ENCODE measurements at regions not wholly inside any gene's neighbourhood (a gene's known extent, or its start where the extent isn't known, plus 50 kb on each side); places are given as distances from the start of the nearest gene placed in this dataset.
"Not testable (repeated sequence)": the region's sequence is repeated elsewhere in the genome, so short reads cannot be mapped to it uniquely, and the experiment has no call there.

DNA sequence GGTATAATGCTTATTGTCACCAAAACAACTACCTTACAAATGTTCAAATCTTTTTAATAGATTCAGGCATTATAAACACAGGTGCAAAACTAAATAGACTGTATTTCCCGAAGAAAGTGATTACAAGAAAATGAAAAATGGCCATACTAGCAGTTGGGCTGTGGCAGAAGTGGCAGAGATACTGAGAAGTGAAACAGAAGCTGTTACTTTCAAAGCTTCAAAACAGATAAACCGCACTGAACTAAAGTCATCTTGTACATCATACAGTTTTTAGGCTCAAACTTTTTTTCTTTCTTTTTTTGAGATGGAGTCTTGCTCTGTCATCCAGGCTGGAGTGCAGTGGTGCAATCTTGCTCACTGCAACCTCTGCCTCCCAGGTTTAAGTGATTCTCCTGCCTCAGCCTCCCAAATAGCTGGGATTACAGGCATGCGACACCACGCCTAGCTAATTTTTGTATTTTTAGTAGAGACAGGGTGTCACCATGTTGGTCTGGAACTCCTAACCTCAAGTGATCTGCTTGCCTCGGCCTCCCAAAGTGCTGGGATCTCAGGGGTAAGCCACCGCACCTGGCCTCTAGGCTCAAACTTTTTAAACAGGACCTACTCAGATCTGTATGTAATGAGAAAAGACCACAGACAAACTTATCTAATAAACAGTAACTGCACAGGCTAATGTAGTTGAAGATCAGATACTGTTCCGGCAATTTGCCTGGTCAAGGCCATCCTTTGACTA lies 77.9 kb upstream of the SATB2 start:
- Histone ChIP-seq H3K4me3 (ENCODE audit: low read length in 3 of 3) (no peak overlapping the region), H3K27me3 (ENCODE audit: control insufficient read depth in 3 of 3, insufficient read depth in 3 of 3, low read length in 3 of 3) (no peaks in the 10 kb centered on the region), H3K9ac (ENCODE audit: low read depth in 1 of 3, low read length in 3 of 3) (no peak overlapping the region), H3K4me1 (ENCODE audit: control insufficient read depth in 3 of 3, insufficient read depth in 3 of 3, low read length in 3 of 3) (no peaks in the 10 kb centered on the region), H3K9me3 (ENCODE audit: control insufficient read depth in 3 of 3, low read length in 3 of 3) (no peaks in the 10 kb centered on the region), H3K36me3 (ENCODE audit: control insufficient read depth in 3 of 3, insufficient read depth in 3 of 3, low read length in 3 of 3) (no peaks in the 10 kb centered on the region), H3K27ac (ENCODE audit: low read depth, low read length) (no peak overlapping the region)

DNA sequence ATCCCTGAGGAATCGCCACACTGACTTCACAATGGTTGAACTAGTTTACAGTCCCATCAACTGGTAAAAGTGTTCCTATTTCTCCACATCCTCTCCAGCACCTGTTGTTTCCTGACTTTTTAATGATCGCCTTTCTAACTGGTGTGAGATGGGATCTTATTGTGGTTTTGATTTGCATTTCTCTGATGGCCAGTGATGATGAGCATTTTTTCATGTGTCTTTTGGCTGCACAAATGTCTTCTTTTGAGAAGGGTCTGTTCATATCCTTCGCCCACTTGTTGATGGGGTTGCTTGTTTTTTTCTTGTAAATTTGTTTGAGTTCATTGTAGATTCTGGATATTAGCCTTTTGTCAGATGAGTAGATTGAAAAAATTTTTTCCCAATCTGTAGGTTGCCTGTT lies 76.1 kb upstream of the SATB2 start:
- not testable (repeated sequence) for H3K36me3 ChIP-seq (ENCODE audit: control insufficient read depth in 3 of 3, insufficient read depth in 3 of 3, low read length in 3 of 3); H3K9ac ChIP-seq (ENCODE audit: low read depth in 1 of 3, low read length in 3 of 3)

DNA sequence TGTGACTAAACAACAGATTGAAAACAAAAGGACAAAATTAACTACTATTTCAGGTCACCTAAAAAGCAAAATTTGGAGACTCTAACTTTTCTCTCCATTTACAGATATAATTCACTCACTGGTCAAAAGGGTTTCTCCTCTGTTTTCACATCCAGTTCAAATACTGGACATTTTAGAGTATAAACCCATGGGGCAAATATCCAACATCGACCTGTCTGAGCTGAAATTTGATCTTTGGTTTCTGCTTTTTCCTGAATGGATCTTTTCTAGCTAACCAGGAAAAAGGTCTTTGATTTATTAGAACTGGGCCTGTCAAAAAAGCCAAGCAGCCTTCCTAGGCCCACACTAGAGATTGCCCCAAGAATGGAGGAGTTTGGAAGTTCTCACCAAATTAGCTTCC lies 69.3 kb upstream of the SATB2 start:
- Histone ChIP-seq H3K36me3 (ENCODE audit: control insufficient read depth in 3 of 3, insufficient read depth in 3 of 3, low read length in 3 of 3) (no peaks in the 10 kb centered on the region), H3K27ac (ENCODE audit: low read depth, low read length) (no peak overlapping the region), H3K27me3 (ENCODE audit: control insufficient read depth in 3 of 3, insufficient read depth in 3 of 3, low read length in 3 of 3) (no peaks in the 10 kb centered on the region), H3K4me1 (ENCODE audit: control insufficient read depth in 3 of 3, insufficient read depth in 3 of 3, low read length in 3 of 3) (no peaks in the 10 kb centered on the region), H3K9ac (ENCODE audit: low read depth in 1 of 3, low read length in 3 of 3) (no peak overlapping the region), H3K4me3 (ENCODE audit: low read length in 3 of 3) (no peak overlapping the region), H3K9me3 (ENCODE audit: control insufficient read depth in 3 of 3, low read length in 3 of 3) (no peaks in the 10 kb centered on the region)

More for the DNA sequence above, 76.1 kb upstream of the SATB2 start:
- H3K27me3 ChIP-seq (ENCODE audit: control insufficient read depth in 3 of 3, insufficient read depth in 3 of 3, low read length in 3 of 3); H3K27ac ChIP-seq (ENCODE audit: low read depth, low read length); H3K4me1 ChIP-seq (ENCODE audit: control insufficient read depth in 3 of 3, insufficient read depth in 3 of 3, low read length in 3 of 3); H3K9me3 ChIP-seq (ENCODE audit: control insufficient read depth in 3 of 3, low read length in 3 of 3); H3K4me3 ChIP-seq (ENCODE audit: low read length in 3 of 3): not testable (repeated sequence)

DNA sequence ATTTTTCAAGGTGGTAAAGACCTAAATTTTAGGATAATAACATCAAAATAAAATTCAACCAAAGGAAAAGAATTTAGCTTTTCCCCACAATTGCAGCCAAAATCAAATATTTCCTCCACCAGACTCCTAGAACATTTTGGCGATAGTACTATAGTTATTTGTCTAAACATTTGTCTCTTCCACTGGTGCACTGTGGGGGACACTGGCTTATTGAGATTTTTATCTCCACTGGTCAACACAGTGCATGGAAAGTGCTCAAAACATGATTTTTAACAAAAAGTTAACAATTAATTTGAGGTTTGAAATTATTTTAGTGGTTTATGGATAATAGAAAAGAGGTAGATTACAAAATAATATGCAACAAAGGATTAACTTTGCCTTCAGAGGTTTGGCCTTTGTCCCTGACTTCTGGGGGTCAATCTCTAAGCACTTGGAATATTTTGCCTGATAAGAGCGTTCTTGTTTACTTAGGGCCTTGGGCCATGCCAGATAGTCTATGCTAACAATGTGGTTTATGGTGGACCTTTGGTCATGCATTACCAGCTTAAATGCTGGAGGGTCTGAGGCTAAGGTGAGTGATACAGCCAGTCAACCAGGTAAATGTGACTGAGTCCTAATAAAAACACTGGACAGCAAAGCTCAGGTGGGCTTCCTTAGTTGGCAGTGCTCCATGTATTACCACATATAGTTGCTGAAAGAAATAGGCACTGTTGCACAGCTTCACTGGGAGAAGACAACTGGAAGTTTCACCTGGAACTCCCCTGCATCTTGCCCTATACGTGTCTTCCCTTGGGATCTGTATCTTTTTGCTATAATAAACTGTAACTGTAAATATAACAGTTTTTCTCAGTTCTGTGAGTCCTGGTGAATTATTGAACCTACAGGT lies 67.2 kb upstream of the SATB2 start:
- H3K9ac ChIP-seq (ENCODE audit: low read depth in 1 of 3, low read length in 3 of 3), result no peak overlapping the region
- no peaks in the 10 kb centered on the region for H3K27me3 ChIP-seq (ENCODE audit: control insufficient read depth in 3 of 3, insufficient read depth in 3 of 3, low read length in 3 of 3)
- no peaks in the 10 kb centered on the region for H3K4me1 ChIP-seq (ENCODE audit: control insufficient read depth in 3 of 3, insufficient read depth in 3 of 3, low read length in 3 of 3)
- H3K36me3 ChIP-seq (ENCODE audit: control insufficient read depth in 3 of 3, insufficient read depth in 3 of 3, low read length in 3 of 3), result no peaks in the 10 kb centered on the region
- no peak overlapping the region for H3K4me3 ChIP-seq (ENCODE audit: low read length in 3 of 3)
- H3K9me3 ChIP-seq (ENCODE audit: control insufficient read depth in 3 of 3, low read length in 3 of 3), result no peaks in the 10 kb centered on the region
- no peak overlapping the region for H3K27ac ChIP-seq (ENCODE audit: low read depth, low read length)

DNA sequence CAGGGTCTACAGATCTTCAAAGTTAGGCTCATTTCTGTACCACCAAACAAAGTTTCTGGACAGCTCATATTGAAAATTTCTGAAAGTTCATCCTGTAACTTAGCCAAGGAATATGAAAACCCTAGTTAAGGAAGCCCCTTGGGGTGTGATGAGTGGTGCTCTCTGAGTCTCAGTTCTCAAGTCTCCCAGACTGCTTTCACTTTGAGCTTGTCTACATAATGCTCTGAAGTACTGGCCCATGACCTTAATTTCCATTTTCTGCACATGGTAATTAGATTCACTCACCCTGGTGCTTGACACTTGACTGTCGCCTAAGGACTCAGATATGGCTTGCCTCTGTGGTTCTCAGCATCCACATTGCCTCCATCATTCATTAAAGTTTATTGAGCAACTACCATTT lies 51.7 kb upstream of the SATB2 start:
- no peaks in the 10 kb centered on the region for H3K36me3 ChIP-seq (ENCODE audit: control insufficient read depth in 3 of 3, insufficient read depth in 3 of 3, low read length in 3 of 3)
- no peaks in the 10 kb centered on the region for H3K9me3 ChIP-seq (ENCODE audit: control insufficient read depth in 3 of 3, low read length in 3 of 3)
- no peaks in the 10 kb centered on the region for H3K27me3 ChIP-seq (ENCODE audit: control insufficient read depth in 3 of 3, insufficient read depth in 3 of 3, low read length in 3 of 3)
- no peaks in the 10 kb centered on the region for H3K4me1 ChIP-seq (ENCODE audit: control insufficient read depth in 3 of 3, insufficient read depth in 3 of 3, low read length in 3 of 3)
- no peak overlapping the region for H3K9ac ChIP-seq (ENCODE audit: low read depth in 1 of 3, low read length in 3 of 3)
- H3K27ac ChIP-seq (ENCODE audit: low read depth, low read length), result no peak overlapping the region
- H3K4me3 ChIP-seq (ENCODE audit: low read length in 3 of 3), result no peak overlapping the region
